Mesothelial cell of epicardium (in vitro differentiated cells): ENCODE measurements at regions not wholly inside any gene's neighbourhood (a gene's known extent, or its start where the extent isn't known, plus 50 kb on each side); places are given as distances from the start of the nearest gene placed in this dataset.

ENCODE experiments used
- DNase-seq, 2 experiments: peaks; one replicate each; pipeline ENCODE4 v3.0.0; 2021; ENCODE audit warnings: low spot score in 2 of 2; ENCODE audit not compliant: unreplicated experiment in 2 of 2
- H3K27ac Mint-ChIP-seq: 2 replicates; pipeline ENCODE4 v1.8.0; 2021; ENCODE audit warnings: mixed read lengths
- H3K27me3 Mint-ChIP-seq: 2 replicates; pipeline ENCODE4 v1.8.0; 2021; ENCODE audit warnings: low read depth, mixed read lengths
- H3K36me3 Mint-ChIP-seq: 2 replicates; pipeline ENCODE4 v1.8.0; 2021; ENCODE audit warnings: mixed read lengths
- H3K4me1 Mint-ChIP-seq: 2 replicates; pipeline ENCODE4 v1.8.0; 2021; ENCODE audit warnings: mixed read lengths
- H3K4me3 Mint-ChIP-seq: 2 replicates; pipeline ENCODE4 v1.8.0; 2021; ENCODE audit warnings: mild to moderate bottlenecking, moderate library complexity, mixed read lengths
- H3K9me3 Mint-ChIP-seq: 2 replicates; pipeline ENCODE4 v1.8.0; 2021; ENCODE audit warnings: mixed read lengths
- TF ChIP-seq, protein P1 (sequence below): fragments of 200-600 bp; sonication (generic); IDR thresholded peaks from one replicate; pipeline ENCODE4 v1.5.0; 2021; ENCODE audit warnings: antibody characterized with exemption; ENCODE audit not compliant: unreplicated experiment

DNA sequence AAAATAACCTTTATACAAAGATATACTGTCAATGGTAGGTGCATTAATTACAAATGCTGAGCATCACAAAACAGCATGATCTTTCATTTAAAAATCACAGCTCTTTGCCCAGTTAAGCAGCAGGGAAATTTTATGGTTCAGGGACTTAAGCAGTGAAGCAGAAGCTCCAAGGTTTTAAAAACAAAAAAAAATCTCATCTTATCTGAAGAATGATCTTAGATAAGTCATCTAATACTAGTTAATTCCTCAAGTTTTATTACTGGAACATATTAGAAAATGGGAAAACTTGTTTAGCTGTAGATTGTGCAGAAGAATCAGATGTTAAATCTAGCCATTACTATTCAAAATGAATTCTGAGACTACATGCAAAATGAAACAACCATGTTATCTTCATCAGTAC is 289.9 kb downstream of the GASK1B start:
- Mint-ChIP-seq H3K9me3 (peaks cover under 1% of the 10 kb centered on the region), H3K4me3 (no peak overlapping the region), H3K27ac (no peak overlapping the region), H3K27me3 (no peaks in the 10 kb centered on the region), H3K4me1 (no peaks in the 10 kb centered on the region), H3K36me3 (no peaks in the 10 kb centered on the region)
- TF ChIP-seq, protein P1, sequence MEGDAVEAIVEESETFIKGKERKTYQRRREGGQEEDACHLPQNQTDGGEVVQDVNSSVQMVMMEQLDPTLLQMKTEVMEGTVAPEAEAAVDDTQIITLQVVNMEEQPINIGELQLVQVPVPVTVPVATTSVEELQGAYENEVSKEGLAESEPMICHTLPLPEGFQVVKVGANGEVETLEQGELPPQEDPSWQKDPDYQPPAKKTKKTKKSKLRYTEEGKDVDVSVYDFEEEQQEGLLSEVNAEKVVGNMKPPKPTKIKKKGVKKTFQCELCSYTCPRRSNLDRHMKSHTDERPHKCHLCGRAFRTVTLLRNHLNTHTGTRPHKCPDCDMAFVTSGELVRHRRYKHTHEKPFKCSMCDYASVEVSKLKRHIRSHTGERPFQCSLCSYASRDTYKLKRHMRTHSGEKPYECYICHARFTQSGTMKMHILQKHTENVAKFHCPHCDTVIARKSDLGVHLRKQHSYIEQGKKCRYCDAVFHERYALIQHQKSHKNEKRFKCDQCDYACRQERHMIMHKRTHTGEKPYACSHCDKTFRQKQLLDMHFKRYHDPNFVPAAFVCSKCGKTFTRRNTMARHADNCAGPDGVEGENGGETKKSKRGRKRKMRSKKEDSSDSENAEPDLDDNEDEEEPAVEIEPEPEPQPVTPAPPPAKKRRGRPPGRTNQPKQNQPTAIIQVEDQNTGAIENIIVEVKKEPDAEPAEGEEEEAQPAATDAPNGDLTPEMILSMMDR, result no peak
- no peak for DNase-seq

DNA sequence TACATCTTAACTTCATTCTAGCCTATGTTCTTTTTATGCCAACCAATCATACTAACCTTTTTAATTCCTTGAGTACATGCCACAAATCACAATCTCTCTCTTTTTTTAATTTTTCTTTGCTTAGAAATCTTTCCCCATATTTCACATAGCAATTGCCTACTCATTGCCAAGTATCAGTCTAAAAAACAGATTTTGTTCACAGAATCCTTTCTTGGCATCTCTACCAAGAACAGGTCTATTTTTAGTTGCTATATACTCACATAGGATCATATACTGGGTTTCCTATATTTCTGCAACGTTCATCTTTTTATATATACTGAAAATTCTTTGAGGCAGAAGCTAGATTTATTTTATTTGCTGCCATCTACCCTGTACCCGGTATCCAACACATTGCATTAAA is 292.1 kb downstream of the GASK1B start:
- Mint-ChIP-seq H3K36me3 (no peaks in the 10 kb centered on the region), H3K27me3 (no peaks in the 10 kb centered on the region), H3K4me1 (no peaks in the 10 kb centered on the region), H3K27ac (no peak overlapping the region), H3K9me3 (peaks cover 9% of the 10 kb centered on the region), H3K4me3 (no peak overlapping the region)
- DNase-seq, result no peak
- TF ChIP-seq, protein P1, result no peak

DNA sequence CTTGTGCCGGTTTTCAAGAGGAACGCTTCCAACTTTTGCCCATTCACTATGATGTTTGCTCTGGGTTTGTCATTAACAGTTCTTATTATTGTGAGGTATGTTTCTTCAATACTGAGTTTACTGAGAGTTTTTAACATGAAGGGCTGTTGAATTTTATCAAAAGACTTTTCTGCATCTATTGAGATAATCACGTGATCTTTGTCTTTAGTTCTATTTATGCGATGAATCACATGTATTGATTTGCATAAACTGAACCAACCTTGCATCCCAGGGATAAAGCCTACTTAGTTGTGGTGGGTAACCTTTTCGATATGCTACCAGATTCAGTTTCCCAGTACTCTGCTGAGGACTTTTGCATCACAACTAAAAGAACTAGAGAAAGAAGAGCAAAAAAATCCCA is 318.0 kb downstream of the GASK1B start:
- H3K4me1 Mint-ChIP-seq, result no peaks in the 10 kb centered on the region
- DNase-seq, result no peak
- H3K27me3 Mint-ChIP-seq, result no peaks in the 10 kb centered on the region
- TF ChIP-seq, protein P1, result no peak
- H3K4me3 Mint-ChIP-seq, result no peak overlapping the region
- H3K9me3 Mint-ChIP-seq, result peaks cover 7% of the 10 kb centered on the region
- no peak overlapping the region for H3K27ac Mint-ChIP-seq
- H3K36me3 Mint-ChIP-seq, result no peaks in the 10 kb centered on the region

DNA sequence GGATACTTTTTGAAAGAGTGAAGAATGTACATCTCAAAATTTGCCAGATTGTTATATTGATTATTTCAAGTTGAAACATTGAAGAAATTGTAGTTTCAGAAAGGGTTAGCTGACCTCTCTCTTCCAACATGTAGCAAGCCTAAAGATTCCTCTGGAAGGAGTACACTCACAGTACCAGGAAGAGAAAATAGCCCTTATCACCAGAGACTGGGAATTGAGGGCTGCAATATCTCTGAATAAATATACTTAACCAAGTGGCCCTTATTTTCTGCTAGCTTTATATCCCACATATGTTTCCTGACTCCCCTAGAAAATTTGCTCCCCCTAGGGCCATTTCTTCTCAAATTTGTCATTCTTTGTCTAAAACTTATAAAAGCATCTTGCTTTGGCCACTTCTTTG is 332.2 kb downstream of the GASK1B start:
- TF ChIP-seq, protein P1, result no peak
- no peaks in the 10 kb centered on the region for H3K27me3 Mint-ChIP-seq
- H3K9me3 Mint-ChIP-seq, result no peaks in the 10 kb centered on the region
- no peak overlapping the region for H3K27ac Mint-ChIP-seq
- H3K36me3 Mint-ChIP-seq, result no peaks in the 10 kb centered on the region
- no peak overlapping the region for H3K4me3 Mint-ChIP-seq
- peaks cover 14% of the 10 kb centered on the region for H3K4me1 Mint-ChIP-seq
- no peak for DNase-seq

DNA sequence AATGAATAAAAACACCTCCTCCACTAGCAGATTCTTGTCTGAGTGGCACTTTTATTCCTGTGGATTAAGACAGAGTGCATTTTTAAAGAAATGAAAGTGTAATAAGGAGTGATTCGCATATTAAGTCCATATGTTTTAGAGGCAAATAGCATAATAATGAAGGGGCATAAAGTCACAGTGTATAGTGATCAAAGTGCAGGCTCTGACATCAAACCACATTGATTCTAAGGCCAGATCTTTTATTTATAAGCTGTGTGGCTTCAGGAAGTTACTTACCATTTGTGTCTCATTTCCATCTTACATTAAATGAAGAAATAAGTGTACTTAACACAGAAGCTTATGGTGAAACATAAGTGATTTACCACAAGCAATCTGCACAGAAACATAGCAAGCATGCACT is 332.8 kb downstream of the GASK1B start:
- Mint-ChIP-seq H3K27me3 (no peaks in the 10 kb centered on the region), H3K27ac (no peak overlapping the region), H3K36me3 (no peaks in the 10 kb centered on the region), H3K4me1 (peaks cover 14% of the 10 kb centered on the region), H3K4me3 (no peak overlapping the region), H3K9me3 (no peaks in the 10 kb centered on the region)
- no peak for DNase-seq
- TF ChIP-seq, protein P1, result no peak

DNA sequence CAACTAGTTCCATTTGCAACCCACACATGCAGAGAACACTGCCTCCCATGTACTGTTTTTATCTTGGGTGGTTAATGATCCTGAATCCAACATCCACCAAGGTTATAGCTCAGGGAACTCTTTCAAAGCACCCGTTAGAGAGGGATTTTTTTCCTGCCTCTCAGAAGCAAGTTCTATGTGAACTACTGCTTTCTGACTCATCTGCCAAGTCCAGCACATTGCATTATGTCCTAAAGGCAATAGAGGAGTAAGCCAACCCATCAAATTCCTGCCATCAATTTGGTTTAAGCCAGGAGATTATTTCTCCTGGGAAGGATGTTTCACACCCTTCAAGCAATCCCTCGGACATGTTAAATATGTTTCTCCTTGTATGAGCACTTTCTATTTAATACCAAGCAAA is 334.5 kb downstream of the GASK1B start:
- Mint-ChIP-seq H3K4me3 (no peak overlapping the region), H3K9me3 (peaks cover 3% of the 10 kb centered on the region), H3K4me1 (peaks cover 14% of the 10 kb centered on the region), H3K27ac (no peak overlapping the region), H3K27me3 (no peaks in the 10 kb centered on the region), H3K36me3 (no peaks in the 10 kb centered on the region)
- TF ChIP-seq, protein P1, result no peak
- DNase-seq, result no peak
